Progenitor cell of endocrine pancreas (in vitro differentiated cells): ENCODE measurements at regions not wholly inside any gene's neighbourhood (a gene's known extent, or its start where the extent isn't known, plus 50 kb on each side); places are given as distances from the start of the nearest gene placed in this dataset.
A peak's percentile ranks its signal among the peaks of the same experiment; 100 is the strongest.

ENCODE experiments used
- DNase-seq: peaks from one replicate; pipeline ENCODE4 v3.0.0; 2021; ENCODE audit warnings: low spot score; ENCODE audit not compliant: unreplicated experiment
- H3K27ac Mint-ChIP-seq: 2 replicates; pipeline ENCODE4 v1.8.0; 2021; ENCODE audit warnings: mild to moderate bottlenecking, moderate library complexity, mixed read lengths
- H3K27me3 Mint-ChIP-seq: 2 replicates; pipeline ENCODE4 v1.8.0; 2021; ENCODE audit warnings: mixed read lengths
- H3K36me3 Mint-ChIP-seq: 2 replicates; pipeline ENCODE4 v1.8.0; 2022; ENCODE audit warnings: mixed read lengths; ENCODE audit not compliant: insufficient read depth
- H3K4me1 Mint-ChIP-seq: 2 replicates; pipeline ENCODE4 v1.8.0; 2021; ENCODE audit warnings: low read depth, mixed read lengths
- H3K4me3 Mint-ChIP-seq: 2 replicates; pipeline ENCODE4 v1.8.0; 2021; ENCODE audit warnings: low read depth, mild to moderate bottlenecking, moderate library complexity, mixed read lengths
- H3K9me3 Mint-ChIP-seq: 2 replicates; pipeline ENCODE4 v1.8.0; 2021; ENCODE audit warnings: low read depth, mixed read lengths
- TF ChIP-seq, protein P1 (sequence below): fragments of 200-600 bp; sonication (generic); IDR thresholded peaks from one replicate; pipeline ENCODE4 v1.5.0; 2021; ENCODE audit warnings: antibody characterized with exemption, mild to moderate bottlenecking; ENCODE audit not compliant: unreplicated experiment

DNA sequence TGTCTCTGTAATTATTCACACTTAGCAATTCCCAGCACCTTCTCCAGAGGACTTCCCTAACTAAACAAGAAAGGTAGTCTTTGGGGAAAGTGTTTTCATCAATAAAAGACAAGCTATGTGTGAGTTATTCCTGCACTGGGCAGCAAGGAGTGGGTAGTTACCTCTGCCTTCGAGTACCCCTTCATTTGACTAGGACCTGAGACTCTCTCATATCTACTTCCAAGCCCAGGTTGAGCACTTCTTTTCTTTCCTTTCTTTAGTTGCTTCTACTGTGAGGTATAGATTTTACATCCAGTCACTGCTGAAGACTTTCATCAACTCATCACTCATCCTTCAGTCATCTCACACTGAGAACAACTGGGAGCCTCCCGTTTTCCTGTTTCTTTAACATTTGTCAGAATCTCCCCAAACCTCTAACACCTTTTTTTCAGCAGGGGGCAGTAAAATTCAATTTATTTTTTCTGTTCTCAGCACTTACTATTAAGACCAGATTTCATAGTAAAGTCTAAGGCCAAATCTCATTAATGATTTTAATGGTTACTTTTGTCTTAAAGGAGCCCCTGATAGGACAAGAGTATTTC is 80.1 kb upstream of the PRSS1 start:
- Mint-ChIP-seq H3K4me3 (no peak overlapping the region), H3K4me1 (no peaks in the 10 kb centered on the region), H3K36me3 (no peaks in the 10 kb centered on the region), H3K9me3 (no peaks in the 10 kb centered on the region), H3K27me3 (peaks cover 3% of the 10 kb centered on the region), H3K27ac (no peak overlapping the region)
- TF ChIP-seq, protein P1, sequence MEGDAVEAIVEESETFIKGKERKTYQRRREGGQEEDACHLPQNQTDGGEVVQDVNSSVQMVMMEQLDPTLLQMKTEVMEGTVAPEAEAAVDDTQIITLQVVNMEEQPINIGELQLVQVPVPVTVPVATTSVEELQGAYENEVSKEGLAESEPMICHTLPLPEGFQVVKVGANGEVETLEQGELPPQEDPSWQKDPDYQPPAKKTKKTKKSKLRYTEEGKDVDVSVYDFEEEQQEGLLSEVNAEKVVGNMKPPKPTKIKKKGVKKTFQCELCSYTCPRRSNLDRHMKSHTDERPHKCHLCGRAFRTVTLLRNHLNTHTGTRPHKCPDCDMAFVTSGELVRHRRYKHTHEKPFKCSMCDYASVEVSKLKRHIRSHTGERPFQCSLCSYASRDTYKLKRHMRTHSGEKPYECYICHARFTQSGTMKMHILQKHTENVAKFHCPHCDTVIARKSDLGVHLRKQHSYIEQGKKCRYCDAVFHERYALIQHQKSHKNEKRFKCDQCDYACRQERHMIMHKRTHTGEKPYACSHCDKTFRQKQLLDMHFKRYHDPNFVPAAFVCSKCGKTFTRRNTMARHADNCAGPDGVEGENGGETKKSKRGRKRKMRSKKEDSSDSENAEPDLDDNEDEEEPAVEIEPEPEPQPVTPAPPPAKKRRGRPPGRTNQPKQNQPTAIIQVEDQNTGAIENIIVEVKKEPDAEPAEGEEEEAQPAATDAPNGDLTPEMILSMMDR: peak; percentile 65
- no peak for DNase-seq

DNA sequence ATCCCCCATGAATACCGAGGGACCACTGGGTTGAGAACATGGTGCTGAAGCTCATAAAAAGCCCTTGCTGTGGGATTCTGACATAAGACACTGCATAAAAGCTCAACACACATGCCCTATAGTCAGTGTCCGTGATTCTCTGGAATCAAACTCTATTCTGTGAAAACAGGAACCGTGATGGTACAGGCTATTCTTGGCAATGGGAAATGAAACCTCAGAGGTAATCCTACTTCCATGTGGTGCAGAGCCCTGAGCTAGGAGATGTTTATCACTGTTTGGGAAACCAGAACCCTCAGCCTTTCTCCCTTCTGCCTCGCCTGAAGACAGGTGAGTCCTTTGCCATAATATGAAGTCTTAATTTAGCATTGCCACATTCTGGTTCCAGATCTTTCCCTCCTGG is 80.8 kb upstream of the PRSS1 start:
- TF ChIP-seq, protein P1: no peak
- H3K4me3 Mint-ChIP-seq: no peak overlapping the region
- DNase-seq: no peak
- H3K36me3 Mint-ChIP-seq: no peaks in the 10 kb centered on the region
- no peaks in the 10 kb centered on the region for H3K9me3 Mint-ChIP-seq
- no peak overlapping the region for H3K27ac Mint-ChIP-seq
- H3K4me1 Mint-ChIP-seq: no peaks in the 10 kb centered on the region
- peaks cover 3% of the 10 kb centered on the region for H3K27me3 Mint-ChIP-seq

DNA sequence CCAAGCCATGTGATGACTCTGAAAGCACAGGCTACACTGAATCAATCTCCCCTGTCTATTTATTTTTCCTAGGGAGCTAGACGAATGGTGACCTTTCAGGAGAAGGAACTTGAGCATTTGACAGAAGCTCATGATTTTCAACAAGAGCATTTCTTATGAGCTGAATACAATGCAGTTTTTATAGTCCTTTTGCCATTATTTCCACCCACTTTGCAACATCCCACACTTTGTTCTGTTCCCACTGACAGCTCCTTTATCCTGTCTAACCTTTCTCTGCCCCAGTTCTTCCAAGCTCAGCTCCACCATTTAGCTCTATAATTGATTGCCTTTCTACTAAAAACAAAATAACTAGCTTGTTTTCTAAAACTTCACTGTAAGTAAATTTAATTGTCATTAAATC is 91.9 kb upstream of the PRSS1 start:
- TF ChIP-seq, protein P1: no peak
- Mint-ChIP-seq H3K27me3 (peaks cover 21% of the 10 kb centered on the region), H3K27ac (no peak overlapping the region), H3K36me3 (no peaks in the 10 kb centered on the region), H3K4me3 (no peak overlapping the region), H3K4me1 (peaks cover 5% of the 10 kb centered on the region), H3K9me3 (peaks cover 12% of the 10 kb centered on the region)
- DNase-seq: no peak

DNA sequence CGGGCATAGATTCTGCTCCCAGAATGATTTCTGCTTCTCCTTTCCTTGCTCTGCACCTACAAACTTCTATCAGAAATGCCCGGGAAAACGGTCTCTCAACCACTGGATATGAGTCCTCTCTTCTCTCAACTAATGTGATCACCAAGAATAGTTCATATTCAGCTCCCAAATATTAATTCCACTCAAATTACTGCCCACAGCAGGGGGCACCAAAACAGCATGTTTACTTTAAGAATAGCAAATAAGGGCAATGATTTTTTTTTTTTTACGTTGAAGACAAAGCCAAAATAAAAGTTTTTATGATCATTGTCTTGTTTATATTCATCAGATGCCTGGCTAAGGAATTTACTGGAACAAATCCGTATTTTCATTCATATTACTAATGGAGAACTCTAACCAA is 94.9 kb upstream of the PRSS1 start:
- no peak for DNase-seq
- Mint-ChIP-seq H3K9me3 (no peaks in the 10 kb centered on the region), H3K36me3 (no peaks in the 10 kb centered on the region), H3K4me3 (no peak overlapping the region), H3K4me1 (peaks cover 5% of the 10 kb centered on the region), H3K27me3 (peaks cover 21% of the 10 kb centered on the region), H3K27ac (no peak overlapping the region)
- TF ChIP-seq, protein P1: no peak

DNA sequence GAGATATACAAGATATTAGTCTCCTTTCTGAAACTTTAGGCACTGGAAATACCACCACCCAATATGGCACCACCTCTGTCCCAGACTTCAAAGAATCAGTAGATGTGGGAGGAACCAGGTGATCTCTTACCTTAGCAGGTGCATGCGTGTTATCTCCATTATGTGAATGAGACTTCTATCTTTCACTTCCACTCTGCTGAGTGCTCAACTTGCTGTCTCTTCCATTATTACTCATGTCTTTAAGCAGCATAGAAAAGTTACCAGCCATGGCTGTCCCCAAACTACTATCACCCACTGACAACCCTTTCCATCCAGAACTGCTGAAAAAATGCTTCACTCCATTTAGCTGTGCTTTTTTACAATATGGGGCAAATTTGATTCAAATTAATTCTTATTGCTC is 101.5 kb upstream of the PRSS1 start:
- no peaks in the 10 kb centered on the region for H3K9me3 Mint-ChIP-seq
- no peaks in the 10 kb centered on the region for H3K4me1 Mint-ChIP-seq
- H3K27ac Mint-ChIP-seq: no peak overlapping the region
- TF ChIP-seq, protein P1: no peak
- peaks cover 13% of the 10 kb centered on the region for H3K27me3 Mint-ChIP-seq
- no peak overlapping the region for H3K4me3 Mint-ChIP-seq
- DNase-seq: no peak
- H3K36me3 Mint-ChIP-seq: no peaks in the 10 kb centered on the region
